ENCODE measurements at regions not wholly inside any gene's neighbourhood (a gene's known extent, or its start where the extent isn't known, plus 50 kb on each side); places are given as distances from the start of the nearest gene placed in this dataset.
"Not testable (repeated sequence)": the region's sequence is repeated elsewhere in the genome, so short reads cannot be mapped to it uniquely, and the experiment has no call there.

- no peak for DNase-seq
Measured at GRCh38 chr7:67361150-67361549, 364.5 kb downstream of the TYW1 start.

GRCh38 chr7:67364441-67365017 lies 367.9 kb downstream of the TYW1 start:
- no peak for DNase-seq

- DNase-seq, result peak; percentile 59
Measured at GRCh38 chr7:67371429-67372305, 375.0 kb downstream of the TYW1 start.

GRCh38 chr7:67373389-67373788 lies 376.8 kb downstream of the TYW1 start:
- not testable (repeated sequence) for DNase-seq

GRCh38 chr7:67375427-67375826 lies 378.8 kb downstream of the TYW1 start:
- no peak for DNase-seq

- peak; percentile 50 for DNase-seq
Measured at GRCh38 chr7:67377939-67378862, 381.6 kb downstream of the TYW1 start.

- no peak for DNase-seq
Measured at GRCh38 chr7:67380326-67380725, 383.7 kb downstream of the TYW1 start.

GRCh38 chr7:67380858-67381257 lies 384.2 kb downstream of the TYW1 start:
- no peak for DNase-seq

GRCh38 chr7:67387851-67388250 lies 391.2 kb downstream of the TYW1 start:
- no peak for DNase-seq

- DNase-seq, result no peak
Measured at GRCh38 chr7:67391168-67391567, 394.5 kb downstream of the TYW1 start.

GRCh38 chr7:67392596-67393438 lies 396.2 kb downstream of the TYW1 start:
- no peak for DNase-seq

- DNase-seq, result no peak
Measured at GRCh38 chr7:67393903-67394302, 397.3 kb downstream of the TYW1 start.

GRCh38 chr7:67398916-67399315 lies 402.3 kb downstream of the TYW1 start:
- no peak for DNase-seq

- DNase-seq, result no peak
Measured at GRCh38 chr7:67401492-67401891, 404.9 kb downstream of the TYW1 start.

- no peak for DNase-seq
Measured at GRCh38 chr7:67402280-67402679, 405.6 kb downstream of the TYW1 start.

- no peak for DNase-seq
Measured at GRCh38 chr7:67406976-67407375, 410.3 kb downstream of the TYW1 start.

- DNase-seq, result no peak
Measured at GRCh38 chr7:67407392-67408071, 410.9 kb downstream of the TYW1 start.

GRCh38 chr7:67408109-67408508 lies 411.5 kb downstream of the TYW1 start:
- no peak for DNase-seq

- no peak for DNase-seq
Measured at GRCh38 chr7:67413670-67414069, 417.0 kb downstream of the TYW1 start.

- no peak for DNase-seq
Measured at GRCh38 chr7:67414858-67415257, 418.2 kb downstream of the TYW1 start.

GRCh38 chr7:67422601-67423000 lies 426.0 kb downstream of the TYW1 start:
- no peak for DNase-seq

- no peak for DNase-seq
Measured at GRCh38 chr7:67423065-67423464, 426.4 kb downstream of the TYW1 start.

Data from fibroblast of skin of right quadriceps (primary cell).